H9 (cell line): ENCODE measurements at regions not wholly inside any gene's neighbourhood (a gene's known extent, or its start where the extent isn't known, plus 50 kb on each side); places are given as distances from the start of the nearest gene placed in this dataset.

ENCODE experiments used
- DNase-seq: peaks from one replicate; pipeline ENCODE4 v3.0.0-alpha.2; 2017
- H2AFZ ChIP-seq: one replicate; pipeline ENCODE4 v1.6.1; 2013; ENCODE audit warnings: mild to moderate bottlenecking, low read length, control low read depth, moderate library complexity
- H2AK5ac ChIP-seq: 2 replicates; pipeline ENCODE4 v1.6.1; 2013; ENCODE audit warnings: low read length, control low read depth, mixed read lengths; ENCODE audit not compliant: insufficient read length
- H2BK120ac ChIP-seq: one replicate; pipeline ENCODE4 v1.6.1; 2013; ENCODE audit warnings: low read depth, mild to moderate bottlenecking, low read length, control low read depth, inconsistent platforms; ENCODE audit not compliant: poor library complexity, severe bottlenecking
- H2BK12ac ChIP-seq: 2 replicates; pipeline ENCODE4 v1.6.1; 2013; ENCODE audit warnings: low read length, control low read depth, mixed read lengths, low read depth; ENCODE audit not compliant: insufficient read length
- H2BK15ac ChIP-seq: 2 replicates; pipeline ENCODE4 v1.6.1; 2013; ENCODE audit warnings: low read depth, low read length, control low read depth
- H2BK20ac ChIP-seq: one replicate; pipeline ENCODE4 v1.6.1; 2013; ENCODE audit warnings: low read depth, mild to moderate bottlenecking, low read length, control low read depth, inconsistent platforms; ENCODE audit not compliant: poor library complexity, severe bottlenecking
- H2BK5ac ChIP-seq: 2 replicates; pipeline ENCODE4 v1.6.1; 2013; ENCODE audit warnings: low read length, control low read depth, mixed read lengths; ENCODE audit not compliant: insufficient read length
- H3K14ac ChIP-seq: 2 replicates; pipeline ENCODE4 v1.6.1; 2013; ENCODE audit warnings: low read length, control low read depth; ENCODE audit not compliant: insufficient read depth
- H3K18ac ChIP-seq: 2 replicates; pipeline ENCODE4 v1.6.1; 2013; ENCODE audit warnings: low read depth, mild to moderate bottlenecking, mixed read lengths, low read length, control low read depth; ENCODE audit not compliant: insufficient read length
- H3K23ac ChIP-seq: 2 replicates; pipeline ENCODE4 v1.6.1; 2013; ENCODE audit warnings: low read length, control low read depth, mixed read lengths, low read depth; ENCODE audit not compliant: insufficient read length
- H3K23me2 ChIP-seq: 2 replicates; pipeline ENCODE4 v1.6.1; 2013; ENCODE audit warnings: low read depth, mild to moderate bottlenecking, mixed read lengths, low read length, control low read depth; ENCODE audit not compliant: insufficient read length, poor library complexity, severe bottlenecking
- H3K27ac ChIP-seq: 2 replicates; pipeline ENCODE4 v1.5.1; 2013; ENCODE audit warnings: low read length, control low read depth, mixed read lengths, low read depth; ENCODE audit not compliant: insufficient read length
- H3K27me3 ChIP-seq: 2 replicates; pipeline ENCODE4 v1.6.1; 2013; ENCODE audit warnings: low read length, control low read depth, inconsistent platforms; ENCODE audit not compliant: insufficient read depth
- H3K4ac ChIP-seq: 2 replicates; pipeline ENCODE4 v1.6.1; 2013; ENCODE audit warnings: low read depth, mild to moderate bottlenecking, control low read depth, inconsistent platforms, low read length, moderate library complexity
- H3K4me1 ChIP-seq: 2 replicates; pipeline ENCODE4 v1.6.1; 2013; ENCODE audit warnings: low read length, control low read depth, inconsistent platforms; ENCODE audit not compliant: insufficient read depth
- H3K4me2 ChIP-seq: 2 replicates; pipeline ENCODE4 v1.6.1; 2013; ENCODE audit warnings: low read length, control low read depth, mixed read lengths; ENCODE audit not compliant: insufficient read length, insufficient read depth
- H3K56ac ChIP-seq: 2 replicates; pipeline ENCODE4 v1.6.1; 2013; ENCODE audit warnings: low read depth, mild to moderate bottlenecking, mixed read lengths, low read length, control low read depth; ENCODE audit not compliant: insufficient read length
- H3K79me1 ChIP-seq: 2 replicates; pipeline ENCODE4 v1.6.1; 2013; ENCODE audit warnings: low read depth, mild to moderate bottlenecking, moderate library complexity, low read length, control low read depth, inconsistent platforms; ENCODE audit not compliant: insufficient read depth, poor library complexity, severe bottlenecking
- H3K79me2 ChIP-seq: 2 replicates; pipeline ENCODE4 v1.6.1; 2013; ENCODE audit warnings: low read length, control low read depth, inconsistent platforms; ENCODE audit not compliant: insufficient read depth
- H3K9ac ChIP-seq: 2 replicates; pipeline ENCODE4 v1.6.1; 2013; ENCODE audit warnings: low read length, control low read depth, mixed read lengths; ENCODE audit not compliant: insufficient read length; ENCODE audit errors: extremely low read depth
- H3K9me3 ChIP-seq: one replicate; pipeline ENCODE4 v1.6.1; 2013; ENCODE audit warnings: low read depth, low read length, inconsistent platforms; ENCODE audit not compliant: control insufficient read depth
- H3T11ph ChIP-seq: one replicate; pipeline ENCODE4 v1.6.1; 2013; ENCODE audit warnings: mild to moderate bottlenecking, low read length, control low read depth, inconsistent platforms
- H4K20me1 ChIP-seq: one replicate; pipeline ENCODE4 v1.6.1; 2013; ENCODE audit not compliant: control insufficient read depth, insufficient read length, insufficient read depth
- H4K5ac ChIP-seq: 2 replicates; pipeline ENCODE4 v1.6.1; 2013; ENCODE audit warnings: low read depth, mild to moderate bottlenecking, mixed read lengths, low read length, control low read depth; ENCODE audit not compliant: insufficient read length
- H4K8ac ChIP-seq: replicated peaks from 2 replicates; pipeline ENCODE4 v1.6.1; 2013; ENCODE audit warnings: low read length, control low read depth, mixed read lengths, low read depth; ENCODE audit not compliant: insufficient read length
- H4K91ac ChIP-seq: 2 replicates; pipeline ENCODE4 v1.6.1; 2013; ENCODE audit warnings: low read depth, mild to moderate bottlenecking, moderate library complexity, mixed read lengths, low read length, control low read depth; ENCODE audit not compliant: insufficient read length
- H3K27ac Mint-ChIP-seq, 3 experiments: 2 replicates in 2 of 3; 3 replicates in 1 of 3; pipeline ENCODE4 v1.8.0; 2020 to 2021; ENCODE audit warnings: mixed read lengths in 3 of 3, mild to moderate bottlenecking in 1 of 3, moderate library complexity in 1 of 3
- H3K27me3 Mint-ChIP-seq: 2 replicates; pipeline ENCODE4 v1.8.0; 2021; ENCODE audit warnings: low read depth, mild to moderate bottlenecking, moderate library complexity, mixed read lengths
- H3K36me3 Mint-ChIP-seq, 3 experiments: 2 replicates in 2 of 3; 3 replicates in 1 of 3; pipeline ENCODE4 v1.8.0; 2020 to 2021; ENCODE audit warnings: low read depth in 3 of 3, mixed read lengths in 3 of 3; ENCODE audit not compliant: insufficient read depth in 1 of 3
- H3K4me1 Mint-ChIP-seq, 2 experiments: 2 replicates each; pipeline ENCODE4 v1.8.0; 2020; ENCODE audit warnings: mixed read lengths in 2 of 2
- H3K4me3 Mint-ChIP-seq, 2 experiments: 2 replicates in 1 of 2; 3 replicates in 1 of 2; pipeline ENCODE4 v1.8.0; 2020 to 2021; ENCODE audit warnings: mild to moderate bottlenecking in 2 of 2, mixed read lengths in 2 of 2, moderate library complexity in 1 of 2
- H3K9me3 Mint-ChIP-seq, 2 experiments: 2 replicates in 1 of 2; 3 replicates in 1 of 2; pipeline ENCODE4 v1.8.0; 2020; ENCODE audit warnings: mild to moderate bottlenecking in 2 of 2, mixed read lengths in 2 of 2, moderate library complexity in 1 of 2
- WGBS: extraction: QIAGEN DNeasy Blood & Tissue Kit; methylation state at CpG from one replicate; pipeline ENCODE4 v1.1.7; 2013; ENCODE audit warnings: missing lambda C conversion rate, low lambda C conversion rate, mixed read lengths; ENCODE audit not compliant: insufficient read length; ENCODE audit errors: extremely low coverage; 5-methylcytosine and 5-hydroxymethylcytosine counted together
- TF ChIP-seq, protein P1 (sequence below): fragments of 200-600 bp; sonication (generic); conservative IDR thresholded peaks from 3 replicates; pipeline ENCODE4 v1.8.0; 2021; ENCODE audit warnings: antibody characterized with exemption, mild to moderate bottlenecking

DNA sequence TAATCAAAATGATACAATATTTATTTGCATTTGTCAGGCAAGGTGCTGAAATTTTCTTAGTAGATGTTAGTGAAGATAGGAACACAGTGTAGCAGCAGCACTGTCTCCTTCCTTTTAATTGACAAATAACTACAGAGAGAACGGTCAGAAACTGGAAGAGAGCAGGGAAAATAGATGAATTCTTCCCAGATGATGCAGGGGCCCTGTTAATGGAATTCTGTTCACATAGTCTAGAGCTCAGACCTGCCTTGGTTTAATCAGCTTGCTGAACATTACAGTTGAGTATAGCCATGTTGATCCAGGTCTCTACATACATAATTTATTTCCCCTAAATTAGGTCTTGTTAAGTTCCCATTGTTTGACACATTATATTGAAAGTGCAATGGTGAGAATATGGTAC, 127.4 kb downstream of the SLC17A6 start:
- Histone ChIP-seq H3K18ac (no peak overlapping the region), H3K56ac (no peak overlapping the region), H2BK120ac (no peak overlapping the region), H3K4me1 (no peaks in the 10 kb centered on the region), H3K23me2 (no peaks in the 10 kb centered on the region), H3T11ph (no peak overlapping the region), H4K5ac (no peak overlapping the region), H3K9ac (no peak overlapping the region), H3K9me3 (no peaks in the 10 kb centered on the region), H3K14ac (no peak overlapping the region), H4K8ac (no peak overlapping the region), H4K91ac (no peak overlapping the region), H3K27ac (no peak overlapping the region), H3K23ac (no peak overlapping the region), H3K79me1 (no peaks in the 10 kb centered on the region), H3K27me3 (no peaks in the 10 kb centered on the region), H2BK5ac (no peak overlapping the region), H3K4me2 (no peak overlapping the region), H2BK12ac (no peak overlapping the region), H3K4ac (no peak overlapping the region), H4K20me1 (no peaks in the 10 kb centered on the region), H2AK5ac (no peak overlapping the region), H2BK20ac (no peak overlapping the region), H2AFZ (no peak overlapping the region), H2BK15ac (no peak overlapping the region), H3K79me2 (no peaks in the 10 kb centered on the region)
- Mint-ChIP-seq H3K36me3 (no peaks in the 10 kb centered on the region), H3K4me1 (no peaks in the 10 kb centered on the region), H3K27me3 (no peaks in the 10 kb centered on the region), H3K9me3 (no peaks in the 10 kb centered on the region), H3K27ac (no peak overlapping the region), H3K4me3 (no peak overlapping the region)
- DNase-seq: no peak
- no CpG with 5 or more reads among the region's 1 CpG for WGBS
- TF ChIP-seq, protein P1, sequence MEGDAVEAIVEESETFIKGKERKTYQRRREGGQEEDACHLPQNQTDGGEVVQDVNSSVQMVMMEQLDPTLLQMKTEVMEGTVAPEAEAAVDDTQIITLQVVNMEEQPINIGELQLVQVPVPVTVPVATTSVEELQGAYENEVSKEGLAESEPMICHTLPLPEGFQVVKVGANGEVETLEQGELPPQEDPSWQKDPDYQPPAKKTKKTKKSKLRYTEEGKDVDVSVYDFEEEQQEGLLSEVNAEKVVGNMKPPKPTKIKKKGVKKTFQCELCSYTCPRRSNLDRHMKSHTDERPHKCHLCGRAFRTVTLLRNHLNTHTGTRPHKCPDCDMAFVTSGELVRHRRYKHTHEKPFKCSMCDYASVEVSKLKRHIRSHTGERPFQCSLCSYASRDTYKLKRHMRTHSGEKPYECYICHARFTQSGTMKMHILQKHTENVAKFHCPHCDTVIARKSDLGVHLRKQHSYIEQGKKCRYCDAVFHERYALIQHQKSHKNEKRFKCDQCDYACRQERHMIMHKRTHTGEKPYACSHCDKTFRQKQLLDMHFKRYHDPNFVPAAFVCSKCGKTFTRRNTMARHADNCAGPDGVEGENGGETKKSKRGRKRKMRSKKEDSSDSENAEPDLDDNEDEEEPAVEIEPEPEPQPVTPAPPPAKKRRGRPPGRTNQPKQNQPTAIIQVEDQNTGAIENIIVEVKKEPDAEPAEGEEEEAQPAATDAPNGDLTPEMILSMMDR: no peak
